Limb (tissue), 2 donors: ENCODE measurements at regions not wholly inside any gene's neighbourhood (a gene's known extent, or its start where the extent isn't known, plus 50 kb on each side); places are given as distances from the start of the nearest gene placed in this dataset.
"Not testable (repeated sequence)": the region's sequence is repeated elsewhere in the genome, so short reads cannot be mapped to it uniquely, and the experiment has no call there.

ENCODE experiments used
- DNase-seq, 2 donors: peaks; one replicate each; pipeline ENCODE4 v3.0.0-alpha.2; 2016; ENCODE audit errors: extremely low spot score in 2 of 2

DNA sequence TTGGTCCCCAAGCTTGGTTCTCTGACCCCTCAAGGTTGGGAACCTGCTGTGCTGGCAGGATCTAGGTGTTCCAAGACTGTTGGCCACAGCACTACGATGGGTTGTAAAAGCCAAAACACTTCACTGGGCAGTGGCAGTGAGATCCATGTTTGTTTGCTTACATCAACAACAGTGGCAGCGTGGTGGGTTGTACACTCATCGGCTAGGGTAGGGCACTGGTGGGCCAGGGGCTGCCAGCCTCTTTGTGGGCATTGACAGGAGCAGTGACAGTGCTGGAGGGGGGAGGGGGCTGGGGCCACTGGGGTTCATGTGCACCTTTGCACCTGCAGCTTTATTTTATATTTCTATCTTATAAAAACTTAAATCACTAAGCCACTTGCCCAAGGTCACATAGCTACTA lies 126.7 kb upstream of the ZWINT start:
- DNase-seq = no peak

DNA sequence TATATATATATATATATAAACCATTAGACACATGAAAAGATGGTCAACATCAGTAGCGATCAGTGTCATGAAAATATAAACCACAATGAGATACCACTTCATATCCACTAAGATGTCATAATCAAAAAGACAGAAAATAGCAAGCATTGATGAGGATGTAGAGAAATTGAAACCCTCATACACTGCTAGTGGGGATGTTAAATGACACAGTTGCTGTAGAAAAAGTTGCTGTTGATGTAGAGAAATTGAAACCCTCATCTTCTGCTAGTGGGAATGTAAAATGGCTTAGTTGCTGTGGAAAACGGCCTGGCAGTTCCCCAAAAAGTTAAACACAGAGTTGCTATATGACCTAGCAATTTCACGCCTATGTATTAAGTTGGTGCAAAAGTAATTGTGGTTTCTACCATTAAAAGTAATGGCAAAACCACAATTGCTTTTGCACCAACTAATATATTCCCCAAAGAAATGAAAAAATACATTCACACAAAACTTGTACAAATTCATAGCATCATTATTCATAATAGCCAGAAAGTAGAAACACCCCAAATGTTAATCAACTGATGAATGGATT lies 120.5 kb upstream of the ZWINT start:
- DNase-seq = no peak

DNA sequence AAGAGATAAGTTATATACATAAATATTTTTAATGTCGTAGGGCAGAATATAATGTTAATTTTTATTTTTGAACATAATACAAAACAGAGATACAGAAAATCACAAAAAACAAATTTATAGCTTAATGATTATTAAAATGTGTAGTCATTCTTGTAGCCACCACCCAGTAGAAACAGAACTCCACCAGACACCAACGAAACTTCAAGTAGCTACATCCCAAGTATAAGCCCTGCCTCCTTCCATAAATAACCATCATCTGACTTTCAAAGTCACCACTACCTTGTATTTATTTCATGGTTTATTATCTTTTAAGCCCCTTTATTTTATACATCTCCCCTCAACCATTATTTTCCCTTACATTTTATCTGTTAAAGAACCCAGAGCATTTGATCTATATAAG lies 111.9 kb upstream of the ZWINT start:
- DNase-seq = no peak

DNA sequence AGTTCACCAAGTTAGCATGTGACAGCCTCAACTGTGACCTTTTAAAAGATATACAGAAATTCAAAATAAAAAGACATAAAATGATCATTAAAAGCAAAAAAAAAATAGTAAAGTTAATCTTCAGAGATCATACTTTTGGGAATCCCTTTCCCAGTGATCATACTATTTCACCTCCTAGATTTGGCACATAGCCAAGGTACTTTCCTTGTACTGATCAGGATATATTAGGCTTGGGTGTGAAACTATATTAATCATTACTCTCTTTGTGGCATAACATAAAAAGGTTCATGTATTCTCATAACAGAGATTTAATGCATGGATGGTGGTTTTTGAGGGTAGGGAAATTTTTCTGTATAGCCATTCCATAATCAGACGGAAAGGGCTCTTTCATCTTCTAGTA lies 109.6 kb upstream of the ZWINT start:
- no peak for DNase-seq

DNA sequence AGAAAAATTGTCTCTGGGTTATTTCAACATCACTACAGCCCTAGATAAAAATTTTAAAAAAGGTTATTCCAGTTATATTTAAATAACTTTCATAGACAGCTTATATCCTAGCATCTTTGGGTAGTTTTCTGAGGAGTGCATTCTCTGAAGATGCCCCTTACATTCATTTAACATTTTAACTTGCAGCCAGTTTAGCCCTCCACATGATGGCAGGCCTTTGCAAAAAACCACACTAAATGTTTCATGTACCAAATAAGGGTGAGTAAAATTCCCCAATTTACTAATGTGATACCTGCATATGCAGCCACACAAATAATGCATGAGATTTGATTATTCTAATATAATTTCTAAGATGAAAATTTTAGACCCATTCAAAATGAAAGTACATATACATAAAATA lies 108.4 kb upstream of the ZWINT start:
- no peak for DNase-seq

DNA sequence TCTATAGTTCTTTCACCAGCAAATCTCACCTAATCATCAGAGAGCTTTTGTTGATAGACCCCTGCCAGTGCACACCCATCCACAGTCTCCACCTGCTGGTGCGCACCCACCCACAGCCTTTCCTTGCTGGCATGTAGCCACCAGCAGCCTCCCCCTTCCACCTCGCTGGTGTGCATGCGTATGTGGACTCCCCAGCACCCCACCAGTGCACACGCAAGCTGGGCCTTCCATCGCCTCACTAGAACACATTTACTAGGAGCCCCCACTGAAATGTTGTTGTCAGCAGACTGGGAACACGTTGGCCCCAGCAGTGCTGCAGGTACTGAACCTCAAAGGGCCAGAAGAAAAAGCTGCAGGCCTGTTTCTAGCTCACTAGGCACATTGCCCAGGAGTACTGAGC lies 104.9 kb upstream of the ZWINT start:
- no peak for DNase-seq

DNA sequence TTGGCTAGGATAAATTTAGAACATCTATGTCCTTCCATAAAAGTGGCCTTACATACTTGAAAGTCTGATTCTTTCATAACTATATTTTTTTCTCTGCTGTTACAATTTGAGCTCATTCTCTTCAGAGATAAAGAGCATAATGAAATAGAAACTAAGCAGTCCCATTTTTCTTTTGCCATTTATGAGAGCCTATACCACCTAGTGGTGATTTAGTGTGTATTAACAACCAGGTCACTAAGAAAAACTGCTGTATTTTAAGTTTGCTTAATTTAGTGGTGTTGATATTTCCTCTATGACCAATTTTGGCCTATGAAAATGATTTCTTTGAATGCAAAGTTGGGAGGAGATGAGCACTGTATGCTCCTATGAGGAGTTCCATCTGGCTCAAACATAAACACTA lies 88.7 kb upstream of the ZWINT start:
- no peak for DNase-seq

DNA sequence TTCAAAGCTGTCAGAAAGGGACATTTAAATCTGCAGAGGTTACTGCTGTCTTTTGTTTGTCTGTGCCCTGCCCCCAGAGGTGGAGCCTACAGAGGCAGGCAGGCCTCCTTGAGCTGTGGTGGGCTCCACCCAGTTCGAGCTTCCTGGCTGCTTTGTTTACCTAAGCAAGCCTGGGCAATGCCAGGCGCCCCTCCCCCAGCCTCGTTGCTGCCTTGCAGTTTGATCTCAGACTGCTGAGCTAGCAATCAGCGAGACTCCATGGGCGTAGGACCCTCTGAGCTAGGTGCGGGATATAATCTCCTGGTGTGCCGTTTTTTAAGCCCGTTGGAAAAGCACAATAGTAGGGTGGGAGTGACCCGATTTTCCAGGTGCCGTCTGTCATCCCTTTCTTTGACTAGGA lies 86.6 kb upstream of the ZWINT start:
- DNase-seq = not testable (repeated sequence)

DNA sequence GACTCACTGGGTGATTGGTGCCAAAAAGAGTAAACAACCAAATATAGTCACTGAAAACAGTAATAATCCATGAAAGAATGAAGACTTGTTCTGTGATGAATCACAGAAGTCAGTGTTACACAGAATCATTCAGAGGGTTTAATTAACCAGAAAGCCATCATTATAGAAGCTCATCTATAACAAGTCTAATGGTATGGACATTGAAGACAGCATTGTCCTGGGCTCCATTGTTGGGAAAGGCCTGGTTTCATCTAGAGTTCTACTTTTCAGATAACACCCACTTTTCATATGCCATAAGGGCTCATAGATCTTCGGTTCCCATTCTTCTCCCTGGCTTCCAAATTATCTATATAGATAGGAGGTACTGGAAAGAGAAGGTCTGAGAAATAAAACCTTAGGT lies 80.3 kb upstream of the ZWINT start:
- DNase-seq = not testable (repeated sequence)
